ENCODE measurements at regions not wholly inside any gene's neighbourhood (a gene's known extent, or its start where the extent isn't known, plus 50 kb on each side); places are given as distances from the start of the nearest gene placed in this dataset.

GRCh38 chr5:168153876-168154270, 137.6 kb upstream of the WWC1 start:
- no peak for DNase-seq

- DNase-seq: no peak
Measured at GRCh38 chr5:168155585-168155984, 135.9 kb upstream of the WWC1 start.

- no peak for DNase-seq
Measured at GRCh38 chr5:168156170-168156569, 135.3 kb upstream of the WWC1 start.

GRCh38 chr5:168157141-168157540, 134.3 kb upstream of the WWC1 start:
- DNase-seq: no peak

- DNase-seq: peak in 1 of 2 experiments; percentile 18
Measured at GRCh38 chr5:168159425-168159824, 132.0 kb upstream of the WWC1 start.

- DNase-seq: peak in 1 of 2 experiments; percentile 4
Measured at GRCh38 chr5:168162464-168162863, 129.0 kb upstream of the WWC1 start.

- DNase-seq: no peak
Measured at GRCh38 chr5:168163966-168164365, 127.5 kb upstream of the WWC1 start.

GRCh38 chr5:168165221-168165914, 126.1 kb upstream of the WWC1 start:
- peak; percentile 62 to 64 for DNase-seq

- DNase-seq: peak in 1 of 2 experiments; percentile 21
Measured at GRCh38 chr5:168165977-168166376, 125.5 kb upstream of the WWC1 start.

GRCh38 chr5:168167338-168167737, 124.1 kb upstream of the WWC1 start:
- DNase-seq: no peak

- no peak for DNase-seq
Measured at GRCh38 chr5:168168978-168169698, 122.3 kb upstream of the WWC1 start.

- no peak for DNase-seq
Measured at GRCh38 chr5:168169791-168170190, 121.7 kb upstream of the WWC1 start.

GRCh38 chr5:168171901-168172759, 119.3 kb upstream of the WWC1 start:
- DNase-seq: no peak

- DNase-seq: no peak
Measured at GRCh38 chr5:168172760-168173223, 118.7 kb upstream of the WWC1 start.

GRCh38 chr5:168174376-168174775, 117.1 kb upstream of the WWC1 start:
- no peak for DNase-seq

- DNase-seq: no peak
Measured at GRCh38 chr5:168176251-168176650, 115.2 kb upstream of the WWC1 start.

GRCh38 chr5:168176941-168177340, 114.5 kb upstream of the WWC1 start:
- no peak for DNase-seq

GRCh38 chr5:168177831-168178450, 113.5 kb upstream of the WWC1 start:
- DNase-seq: no peak

- DNase-seq: peak in 1 of 2 experiments; percentile 6
Measured at GRCh38 chr5:168179192-168179593, 112.3 kb upstream of the WWC1 start.

- no peak for DNase-seq
Measured at GRCh38 chr5:168182269-168182668, 109.2 kb upstream of the WWC1 start.

GRCh38 chr5:168184103-168184502, 107.3 kb upstream of the WWC1 start:
- no peak for DNase-seq

- no peak for DNase-seq
Measured at GRCh38 chr5:168186289-168187074, 105.0 kb upstream of the WWC1 start.

Data from NCI-H526 (cell line).